WTC11 (cell line): ENCODE measurements at regions not wholly inside any gene's neighbourhood (a gene's known extent, or its start where the extent isn't known, plus 50 kb on each side); places are given as distances from the start of the nearest gene placed in this dataset.

ENCODE experiments used
- ATAC-seq: fragments of 200-7000 bp; cut with Tn5 transposase; 2 replicates; pipeline ENCODE4 v1.10.0; 2021; ENCODE audit warnings: mild to moderate bottlenecking, moderate library complexity
- CTCF ChIA-PET: fragments of 300-600 bp; sonication (Branson Sonifier 250); formaldehyde crosslinking; loops from one replicate; lab custom pipeline; 2021; ENCODE audit warnings: antibody characterized with exemption; lab: Charles Lee
- POLR2A ChIA-PET: fragments of 350-600 bp; sonication (Branson Sonifier 250); formaldehyde crosslinking; loops from one replicate; lab custom pipeline; 2021; ENCODE audit warnings: antibody characterized with exemption; lab: Charles Lee
- DNase-seq: peaks from one replicate; pipeline ENCODE4 v3.0.0; 2021; ENCODE audit warnings: low spot score
- H3K27ac Mint-ChIP-seq: 2 replicates; pipeline ENCODE4 v1.8.0; 2021; ENCODE audit warnings: mixed read lengths
- H3K27me3 Mint-ChIP-seq: 2 replicates; pipeline ENCODE4 v1.8.0; 2021; ENCODE audit warnings: low read depth, mild to moderate bottlenecking, moderate library complexity, mixed read lengths
- H3K36me3 Mint-ChIP-seq: 2 replicates; pipeline ENCODE4 v1.8.0; 2021; ENCODE audit warnings: mixed read lengths
- H3K4me1 Mint-ChIP-seq: 2 replicates; pipeline ENCODE4 v1.8.0; 2022; ENCODE audit warnings: mixed read lengths
- H3K4me3 Mint-ChIP-seq: 2 replicates; pipeline ENCODE4 v1.8.0; 2021; ENCODE audit warnings: mild to moderate bottlenecking, moderate library complexity, mixed read lengths
- H3K9me3 Mint-ChIP-seq: 2 replicates; pipeline ENCODE4 v1.8.0; 2021; ENCODE audit warnings: mixed read lengths
- ARID4B ChIP-seq: sonication (generic); formaldehyde crosslinking; IDR thresholded peaks from 2 replicates; pipeline ENCODE4 v1.8.0; 2023; ENCODE audit warnings: missing genetic modification reagents, mild to moderate bottlenecking, borderline replicate concordance
- E2F4 ChIP-seq: sonication (generic); formaldehyde crosslinking; IDR thresholded peaks from 2 replicates; pipeline ENCODE4 v1.8.1; 2022; ENCODE audit warnings: low read depth, mild to moderate bottlenecking, moderate library complexity, missing genetic modification reagents, borderline replicate concordance
- ELF4 ChIP-seq: sonication (generic); formaldehyde crosslinking; IDR thresholded peaks from 2 replicates; pipeline ENCODE4 v1.8.1; 2022; ENCODE audit warnings: low read depth, mild to moderate bottlenecking, moderate library complexity, missing genetic modification reagents
- IRF1 ChIP-seq: sonication (generic); formaldehyde crosslinking; IDR thresholded peaks from 2 replicates; pipeline ENCODE4 v1.8.0; 2023; ENCODE audit warnings: missing genetic modification reagents
- JAZF1 ChIP-seq: fragments of 250-450 bp; sonication (Bioruptor Pico); IDR thresholded peaks from 2 replicates; pipeline ENCODE4 v1.9.0; 2021; ENCODE audit warnings: moderate library complexity, mild to moderate bottlenecking, inconsistent platforms
- KAT7 ChIP-seq: sonication (generic); formaldehyde crosslinking; IDR thresholded peaks from 2 replicates; pipeline ENCODE4 v1.8.1; 2023; ENCODE audit warnings: missing genetic modification reagents, mild to moderate bottlenecking, borderline replicate concordance
- NFE2L1 ChIP-seq: sonication (generic); formaldehyde crosslinking; IDR thresholded peaks from 2 replicates; pipeline ENCODE4 v1.8.1; 2023; ENCODE audit warnings: missing genetic modification reagents
- NFYB ChIP-seq: sonication (generic); formaldehyde crosslinking; conservative IDR thresholded peaks from 2 replicates; pipeline ENCODE4 v1.8.0; 2022; ENCODE audit warnings: low read depth, missing genetic modification reagents
- PREB ChIP-seq: sonication (generic); formaldehyde crosslinking; IDR thresholded peaks from 2 replicates; pipeline ENCODE4 v1.8.1; 2022; ENCODE audit warnings: mild to moderate bottlenecking, missing genetic modification reagents, moderate library complexity, borderline replicate concordance
- RELA ChIP-seq: sonication (generic); formaldehyde crosslinking; IDR thresholded peaks from 2 replicates; pipeline ENCODE4 v1.8.1; 2022; ENCODE audit warnings: missing genetic modification reagents, mild to moderate bottlenecking, borderline replicate concordance
- ZBTB21 ChIP-seq: sonication (generic); formaldehyde crosslinking; IDR thresholded peaks from 2 replicates; pipeline ENCODE4 v1.8.1; 2023; ENCODE audit warnings: mild to moderate bottlenecking, missing genetic modification reagents, borderline replicate concordance
- ZMAT4 ChIP-seq: fragments of 250-450 bp; sonication (Bioruptor Pico); IDR thresholded peaks from 2 replicates; pipeline ENCODE4 v1.9.0; 2021; ENCODE audit warnings: mild to moderate bottlenecking
- ZNF121 ChIP-seq: sonication (generic); formaldehyde crosslinking; IDR thresholded peaks from 2 replicates; pipeline ENCODE4 v1.8.0; 2023; ENCODE audit warnings: missing genetic modification reagents
- ZNF396 ChIP-seq: fragments of 250-450 bp; sonication (Bioruptor Pico); IDR thresholded peaks from 2 replicates; pipeline ENCODE4 v1.8.0; 2021; ENCODE audit warnings: mild to moderate bottlenecking, moderate library complexity, borderline replicate concordance
- ZNF532 ChIP-seq: fragments of 250-450 bp; sonication (Bioruptor Pico); IDR thresholded peaks from 2 replicates; pipeline ENCODE4 v1.9.0; 2021; ENCODE audit warnings: mild to moderate bottlenecking, borderline replicate concordance

- TF ChIP-seq KAT7 (CRISPR knock-in tag) = no peak
- no peak for TF ChIP-seq E2F4 (CRISPR knock-in tag)
- no peak for TF ChIP-seq ZNF532 (CRISPR knock-in tag)
- TF ChIP-seq IRF1 (CRISPR knock-in tag) = no peak
- no peak for TF ChIP-seq ZBTB21
- no peak for TF ChIP-seq NFE2L1 (CRISPR knock-in tag)
- no peak for TF ChIP-seq NFYB (CRISPR knock-in tag)
- no peak for TF ChIP-seq JAZF1 (CRISPR knock-in tag)
These were observed 422.3 kb upstream of the PSMD7 start (continued) for GRCh38 chr16:73874324-73874723.

- TF ChIP-seq ZMAT4 (CRISPR knock-in tag) = no peak
- no peak for TF ChIP-seq ARID4B
- no peak for TF ChIP-seq ZNF396 (CRISPR knock-in tag)
- TF ChIP-seq PREB = no peak
- TF ChIP-seq ZNF121 (CRISPR knock-in tag) = no peak
- no peak for TF ChIP-seq RELA (CRISPR knock-in tag)
- no peak for TF ChIP-seq ELF4 (CRISPR knock-in tag)
- H3K27ac Mint-ChIP-seq = no peak overlapping the region
- no peak overlapping the region for H3K4me3 Mint-ChIP-seq
- ChIA-PET CTCF (interaction anchor here (2.0 kb wide), 1 partner anchor 353 kb away, joined by 4 read pairs; no protein-coding TSS in a partner anchor), POLR2A (no interaction called here)
- ATAC-seq (no peak), DNase-seq (no peak)
- no peaks in the 10 kb centered on the region for H3K36me3 Mint-ChIP-seq
- no peaks in the 10 kb centered on the region for H3K27me3 Mint-ChIP-seq
- no peaks in the 10 kb centered on the region for H3K9me3 Mint-ChIP-seq
- H3K4me1 Mint-ChIP-seq = peaks cover 6% of the 10 kb centered on the region
These were observed 423.0 kb upstream of the PSMD7 start for GRCh38 chr16:73873643-73874042.
